Pons (tissue), 1 donor: ENCODE measurements at regions not wholly inside any gene's neighbourhood (a gene's known extent, or its start where the extent isn't known, plus 50 kb on each side); places are given as distances from the start of the nearest gene placed in this dataset.
"Not testable (repeated sequence)": the region's sequence is repeated elsewhere in the genome, so short reads cannot be mapped to it uniquely, and the experiment has no call there.

Source experiments
- DNase-seq: peaks from one replicate; pipeline ENCODE4 v3.0.0-alpha.2; 2016; ENCODE audit warnings: low spot score

- DNase-seq: no peak
Observed at GRCh38 chr6:12546410-12547002, 170.1 kb upstream of the PHACTR1 start.

- DNase-seq: no peak
Observed at GRCh38 chr6:12548526-12548925, 168.0 kb upstream of the PHACTR1 start.

GRCh38 chr6:12549445-12549844 is 167.1 kb upstream of the PHACTR1 start:
- not testable (repeated sequence) for DNase-seq

GRCh38 chr6:12554820-12555219 is 161.7 kb upstream of the PHACTR1 start:
- not testable (repeated sequence) for DNase-seq

- no peak for DNase-seq
Observed at GRCh38 chr6:12555267-12555666, 161.3 kb upstream of the PHACTR1 start.

GRCh38 chr6:12555781-12556180 is 160.8 kb upstream of the PHACTR1 start:
- DNase-seq: no peak

GRCh38 chr6:12557765-12558164 is 158.8 kb upstream of the PHACTR1 start:
- DNase-seq: no peak

GRCh38 chr6:12560315-12560714 is 156.3 kb upstream of the PHACTR1 start:
- no peak for DNase-seq

GRCh38 chr6:12566618-12567123 is 149.9 kb upstream of the PHACTR1 start:
- no peak for DNase-seq

- DNase-seq: no peak
Observed at GRCh38 chr6:12567682-12568081, 148.9 kb upstream of the PHACTR1 start.

- no peak for DNase-seq
Observed at GRCh38 chr6:12569646-12570045, 146.9 kb upstream of the PHACTR1 start.

- peak; percentile 40 for DNase-seq
Observed at GRCh38 chr6:12570461-12571030, 146.0 kb upstream of the PHACTR1 start.

GRCh38 chr6:12572896-12573827 is 143.4 kb upstream of the PHACTR1 start:
- DNase-seq: no peak

GRCh38 chr6:12575961-12576360 is 140.6 kb upstream of the PHACTR1 start:
- no peak for DNase-seq

GRCh38 chr6:12576389-12576788 is 140.2 kb upstream of the PHACTR1 start:
- no peak for DNase-seq

- no peak for DNase-seq
Observed at GRCh38 chr6:12577124-12577850, 139.3 kb upstream of the PHACTR1 start.

GRCh38 chr6:12578097-12578496 is 138.5 kb upstream of the PHACTR1 start:
- DNase-seq: no peak

GRCh38 chr6:12578751-12579150 is 137.8 kb upstream of the PHACTR1 start:
- DNase-seq: no peak

- DNase-seq: no peak
Observed at GRCh38 chr6:12580290-12580689, 136.3 kb upstream of the PHACTR1 start.

GRCh38 chr6:12582421-12583110 is 134.0 kb upstream of the PHACTR1 start:
- no peak for DNase-seq

GRCh38 chr6:12584631-12585405 is 131.7 kb upstream of the PHACTR1 start:
- DNase-seq: no peak
